Transverse colon (tissue), 4 donors: ENCODE measurements at regions not wholly inside any gene's neighbourhood (a gene's known extent, or its start where the extent isn't known, plus 50 kb on each side); places are given as distances from the start of the nearest gene placed in this dataset.

Experiments used
- EP300 ChIP-seq: sonication (generic); formaldehyde crosslinking; IDR thresholded peaks from one replicate; pipeline ENCODE4 v1.6.1; 2017; ENCODE audit warnings: antibody characterized with exemption, low read depth
- POLR2A ChIP-seq: fragments of 450-650 bp; IDR thresholded peaks from one replicate; pipeline ENCODE4 v1.6.1; 2016; ENCODE audit warnings: antibody characterized with exemption, mild to moderate bottlenecking, moderate library complexity
- POLR2AphosphoS5 ChIP-seq, 3 donors: sonication (generic); formaldehyde crosslinking; IDR thresholded peaks; one replicate each; pipeline ENCODE4 v1.6.1; 2016; ENCODE audit warnings: antibody characterized with exemption in 3 of 3
- TF ChIP-seq, protein P1 (sequence below), 5 experiments: fragments of 200-600 bp in 3 of 5; fragments of 450-650 bp in 2 of 5; sonication (generic) in 3 of 5; IDR thresholded peaks; 1 replicate in 2 of 5; 2 replicates in 3 of 5; pipeline ENCODE4 v1.5.1; 2016 to 2017; ENCODE audit warnings: antibody characterized with exemption in 5 of 5, inconsistent platforms in 3 of 5, mild to moderate bottlenecking in 2 of 5, moderate library complexity in 1 of 5

DNA sequence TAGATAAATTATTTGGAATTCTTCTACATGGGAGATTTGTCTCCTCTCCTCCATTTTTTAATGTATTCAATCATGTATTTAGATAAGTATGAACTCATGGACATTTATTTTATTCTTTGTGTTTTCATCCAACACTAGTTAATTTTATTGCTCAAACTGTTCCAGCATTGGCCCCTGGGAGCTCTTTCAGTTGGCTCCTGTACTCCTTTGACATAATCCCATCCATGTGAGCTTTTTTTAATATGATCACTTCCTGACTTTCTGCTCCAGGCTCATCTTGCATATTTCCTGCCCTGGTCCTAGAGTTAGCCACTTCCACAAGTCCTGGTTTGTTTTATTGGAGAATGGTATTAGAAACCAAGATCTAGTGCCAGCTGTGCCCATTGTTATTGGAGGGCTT, 419.0 kb upstream of the CDH11 start:
- TF ChIP-seq, protein P1, sequence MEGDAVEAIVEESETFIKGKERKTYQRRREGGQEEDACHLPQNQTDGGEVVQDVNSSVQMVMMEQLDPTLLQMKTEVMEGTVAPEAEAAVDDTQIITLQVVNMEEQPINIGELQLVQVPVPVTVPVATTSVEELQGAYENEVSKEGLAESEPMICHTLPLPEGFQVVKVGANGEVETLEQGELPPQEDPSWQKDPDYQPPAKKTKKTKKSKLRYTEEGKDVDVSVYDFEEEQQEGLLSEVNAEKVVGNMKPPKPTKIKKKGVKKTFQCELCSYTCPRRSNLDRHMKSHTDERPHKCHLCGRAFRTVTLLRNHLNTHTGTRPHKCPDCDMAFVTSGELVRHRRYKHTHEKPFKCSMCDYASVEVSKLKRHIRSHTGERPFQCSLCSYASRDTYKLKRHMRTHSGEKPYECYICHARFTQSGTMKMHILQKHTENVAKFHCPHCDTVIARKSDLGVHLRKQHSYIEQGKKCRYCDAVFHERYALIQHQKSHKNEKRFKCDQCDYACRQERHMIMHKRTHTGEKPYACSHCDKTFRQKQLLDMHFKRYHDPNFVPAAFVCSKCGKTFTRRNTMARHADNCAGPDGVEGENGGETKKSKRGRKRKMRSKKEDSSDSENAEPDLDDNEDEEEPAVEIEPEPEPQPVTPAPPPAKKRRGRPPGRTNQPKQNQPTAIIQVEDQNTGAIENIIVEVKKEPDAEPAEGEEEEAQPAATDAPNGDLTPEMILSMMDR (IDR thresholded peaks at IDR 0.05) = no peak
- TF ChIP-seq POLR2A (no peak), POLR2AphosphoS5 (IDR thresholded peaks at IDR 0.05) (no peak), EP300 (no peak)
